ENCODE measurements at regions not wholly inside any gene's neighbourhood (a gene's known extent, or its start where the extent isn't known, plus 50 kb on each side); places are given as distances from the start of the nearest gene placed in this dataset.

DNA sequence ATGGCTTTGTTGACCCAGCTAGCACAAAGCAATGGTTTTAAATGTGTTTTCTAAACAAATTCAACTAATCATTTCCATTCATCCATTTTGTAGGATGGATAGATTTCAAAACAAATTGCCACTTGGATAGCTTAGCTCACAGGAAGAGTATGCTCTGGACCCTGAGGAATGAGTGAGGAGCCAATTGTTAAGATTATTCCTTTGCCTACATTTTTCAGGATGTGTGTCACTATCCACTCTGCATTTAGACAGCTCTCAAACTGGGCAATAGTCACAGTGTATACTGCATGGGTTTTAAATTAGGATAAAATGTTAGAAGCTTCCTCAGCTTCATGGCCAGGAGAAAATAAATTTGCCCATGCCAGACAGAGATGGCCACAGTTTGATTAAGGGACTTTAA, 605.6 kb upstream of the TEX47 start:
- Mint-ChIP-seq H3K27ac (no peak overlapping the region), H3K4me1 (ENCODE audit: low read depth) (no peaks in the 10 kb centered on the region), H3K9me3 (no peaks in the 10 kb centered on the region), H3K27me3 (ENCODE audit: low read depth) (no peaks in the 10 kb centered on the region), H3K4me3 (no peak overlapping the region), H3K36me3 (ENCODE audit: low read depth) (no peaks in the 10 kb centered on the region)
- no peak for DNase-seq (ENCODE audit: low spot score)

DNA sequence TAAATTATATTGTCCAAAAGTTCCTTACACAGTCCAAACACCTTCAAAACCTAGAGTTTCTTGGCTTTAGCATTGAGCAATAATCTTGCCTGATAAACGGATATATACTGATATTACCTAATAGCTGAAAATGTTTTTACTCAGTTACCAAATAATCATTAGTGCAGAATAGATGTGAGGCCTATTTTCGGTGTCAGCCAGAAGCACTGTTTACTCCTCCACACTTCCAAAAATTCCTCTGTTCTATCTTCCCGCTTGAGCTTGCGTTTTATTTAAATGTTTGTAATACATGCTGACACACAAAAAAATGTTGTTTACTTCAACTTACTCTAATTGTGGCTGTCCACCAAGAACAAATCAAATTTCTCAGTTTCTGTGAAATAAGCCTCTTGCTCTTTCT, 606.2 kb upstream of the TEX47 start:
- DNase-seq (ENCODE audit: low spot score): no peak
- no peak overlapping the region for H3K4me3 Mint-ChIP-seq
- no peaks in the 10 kb centered on the region for H3K9me3 Mint-ChIP-seq
- no peak overlapping the region for H3K27ac Mint-ChIP-seq
- no peaks in the 10 kb centered on the region for H3K27me3 Mint-ChIP-seq (ENCODE audit: low read depth)
- H3K36me3 Mint-ChIP-seq (ENCODE audit: low read depth): no peaks in the 10 kb centered on the region
- no peaks in the 10 kb centered on the region for H3K4me1 Mint-ChIP-seq (ENCODE audit: low read depth)

DNA sequence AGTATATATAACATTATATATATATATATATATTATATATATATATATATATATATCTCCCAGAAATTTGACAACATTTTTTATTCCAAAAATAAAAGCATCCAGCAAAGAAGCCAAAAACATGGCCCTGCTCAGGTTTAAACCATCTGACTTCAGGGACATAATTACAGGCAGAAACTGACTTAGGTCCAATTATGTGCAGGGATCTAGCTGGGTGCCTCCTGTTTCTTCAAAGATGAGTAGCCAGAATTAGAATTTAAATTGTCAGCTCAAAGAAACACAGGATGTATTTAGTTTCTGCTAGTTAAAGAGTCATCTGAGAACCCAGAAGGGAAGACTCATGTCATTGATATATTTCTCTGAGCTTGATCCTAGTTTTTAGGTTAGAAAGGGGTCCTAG, 656.4 kb upstream of the TEX47 start:
- Mint-ChIP-seq H3K4me1 (ENCODE audit: low read depth) (no peaks in the 10 kb centered on the region), H3K9me3 (no peaks in the 10 kb centered on the region), H3K36me3 (ENCODE audit: low read depth) (no peaks in the 10 kb centered on the region), H3K27me3 (ENCODE audit: low read depth) (no peaks in the 10 kb centered on the region), H3K27ac (no peak overlapping the region), H3K4me3 (no peak overlapping the region)
- no peak for DNase-seq (ENCODE audit: low spot score)

DNA sequence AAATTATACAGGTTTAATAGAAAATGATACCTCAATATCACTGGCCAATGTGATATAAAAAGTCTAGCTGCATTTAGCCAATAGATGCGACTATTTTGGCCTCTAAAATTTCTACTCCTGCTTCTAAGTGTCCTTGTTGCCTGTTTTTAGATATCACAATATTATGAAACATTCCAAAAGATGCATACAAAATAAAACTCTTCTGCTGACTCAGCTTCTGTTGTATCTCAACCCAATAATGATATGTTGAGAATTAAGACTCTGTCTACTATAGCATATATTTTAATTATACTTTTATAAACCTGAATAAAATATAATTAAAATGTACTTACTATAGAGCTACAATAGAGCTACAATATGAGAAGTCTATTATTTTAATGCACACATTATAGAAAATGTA, 661.0 kb upstream of the TEX47 start:
- no peaks in the 10 kb centered on the region for H3K4me1 Mint-ChIP-seq (ENCODE audit: low read depth)
- no peak overlapping the region for H3K27ac Mint-ChIP-seq
- H3K9me3 Mint-ChIP-seq: no peaks in the 10 kb centered on the region

DNA sequence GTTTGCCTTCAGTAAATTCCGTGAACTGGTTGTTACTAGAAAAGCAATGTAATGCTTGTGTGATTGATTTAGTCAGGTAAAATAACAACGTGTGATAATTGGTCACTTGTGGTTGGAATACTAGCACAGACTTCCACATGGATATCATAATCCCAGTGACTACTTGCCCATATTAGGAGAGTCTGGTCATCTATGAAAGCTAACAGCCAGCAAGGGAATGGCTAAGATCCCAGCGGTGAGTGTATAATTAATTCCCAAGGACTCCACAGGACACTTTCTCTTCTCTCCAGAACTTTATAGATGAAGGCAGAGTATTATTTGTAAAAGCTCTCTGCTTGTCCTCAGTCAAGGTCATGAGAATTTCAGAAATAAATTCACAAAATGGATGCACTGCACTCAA, 662.6 kb upstream of the TEX47 start:
- Mint-ChIP-seq H3K36me3 (ENCODE audit: low read depth) (no peaks in the 10 kb centered on the region), H3K4me1 (ENCODE audit: low read depth) (no peaks in the 10 kb centered on the region), H3K4me3 (no peak overlapping the region), H3K9me3 (no peaks in the 10 kb centered on the region), H3K27ac (no peak overlapping the region), H3K27me3 (ENCODE audit: low read depth) (no peaks in the 10 kb centered on the region)
- DNase-seq (ENCODE audit: low spot score): no peak

More for the DNA sequence above, 661.0 kb upstream of the TEX47 start:
- Mint-ChIP-seq H3K4me3 (no peak overlapping the region), H3K36me3 (ENCODE audit: low read depth) (no peaks in the 10 kb centered on the region), H3K27me3 (ENCODE audit: low read depth) (no peaks in the 10 kb centered on the region)
- DNase-seq (ENCODE audit: low spot score): no peak

DNA sequence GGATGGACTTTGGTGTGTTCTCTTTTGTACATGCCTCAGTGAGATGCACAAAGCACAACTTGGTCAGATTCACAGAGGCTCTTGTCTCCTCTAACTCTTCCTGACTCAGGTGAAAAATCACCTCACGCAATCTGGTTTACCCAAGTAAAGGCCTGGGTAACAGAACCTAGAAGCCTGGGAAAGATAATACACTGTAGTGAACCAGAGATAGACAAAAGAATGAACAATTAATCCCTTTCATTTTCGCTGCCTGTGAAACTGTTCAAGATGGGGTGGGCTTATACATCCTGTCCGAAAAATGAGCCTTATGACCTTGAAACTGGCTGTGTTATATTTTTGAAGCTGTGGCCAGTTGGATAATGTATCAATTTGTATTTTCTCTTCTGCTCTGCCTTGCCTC, 678.9 kb upstream of the TEX47 start:
- H3K27me3 Mint-ChIP-seq (ENCODE audit: low read depth): no peaks in the 10 kb centered on the region
- H3K4me1 Mint-ChIP-seq (ENCODE audit: low read depth): no peaks in the 10 kb centered on the region
- H3K4me3 Mint-ChIP-seq: no peak overlapping the region
- H3K36me3 Mint-ChIP-seq (ENCODE audit: low read depth): no peaks in the 10 kb centered on the region
- no peak overlapping the region for H3K27ac Mint-ChIP-seq
- DNase-seq (ENCODE audit: low spot score): no peak
- H3K9me3 Mint-ChIP-seq: peaks cover 11% of the 10 kb centered on the region

DNA sequence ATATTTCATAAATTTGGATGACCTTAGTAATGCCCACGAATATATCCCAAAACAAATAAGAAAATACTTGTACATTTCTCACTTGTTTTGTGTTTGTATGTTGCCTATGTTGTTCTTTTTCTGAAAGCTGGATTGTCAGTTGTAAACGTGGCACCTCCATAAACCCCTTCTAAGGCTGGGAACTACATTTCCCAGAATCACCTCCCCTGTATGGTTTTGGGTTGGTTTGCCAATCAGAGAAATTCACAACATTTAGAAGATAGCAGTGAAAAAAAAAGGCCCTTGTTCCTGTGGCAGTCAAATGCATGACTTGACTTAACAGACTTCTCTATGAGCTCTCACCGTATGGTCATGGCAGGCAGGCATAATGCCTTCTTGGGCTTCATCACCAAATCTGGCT, 676.3 kb upstream of the STEAP1 start:
- Mint-ChIP-seq H3K36me3 (ENCODE audit: low read depth) (no peaks in the 10 kb centered on the region), H3K9me3 (no peaks in the 10 kb centered on the region), H3K4me1 (ENCODE audit: low read depth) (no peaks in the 10 kb centered on the region), H3K4me3 (no peak overlapping the region), H3K27me3 (ENCODE audit: low read depth) (no peaks in the 10 kb centered on the region), H3K27ac (no peak overlapping the region)
- DNase-seq (ENCODE audit: low spot score): no peak

DNA sequence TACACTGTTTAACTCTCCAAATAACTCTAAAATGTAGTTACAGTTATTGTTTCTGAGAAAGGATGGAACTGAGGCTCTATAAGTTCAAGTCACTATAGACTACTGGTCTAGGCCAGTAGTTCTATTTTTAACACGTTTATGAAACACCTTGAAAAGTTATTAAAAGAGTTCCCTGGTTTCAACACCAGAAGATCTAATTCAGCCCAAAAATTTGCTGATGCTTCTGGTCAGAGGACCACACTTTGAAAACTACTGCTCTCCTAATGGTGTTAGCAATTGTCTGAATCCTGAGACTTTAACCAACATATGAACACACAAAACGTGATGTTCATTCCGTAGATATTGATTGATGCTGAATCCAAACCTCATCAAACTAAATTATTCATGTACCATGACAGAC, 658.6 kb upstream of the STEAP1 start:
- DNase-seq (ENCODE audit: low spot score): no peak
- Mint-ChIP-seq H3K27ac (no peak overlapping the region), H3K4me1 (ENCODE audit: low read depth) (no peaks in the 10 kb centered on the region), H3K9me3 (no peaks in the 10 kb centered on the region), H3K27me3 (ENCODE audit: low read depth) (no peaks in the 10 kb centered on the region), H3K36me3 (ENCODE audit: low read depth) (no peaks in the 10 kb centered on the region), H3K4me3 (no peak overlapping the region)

DNA sequence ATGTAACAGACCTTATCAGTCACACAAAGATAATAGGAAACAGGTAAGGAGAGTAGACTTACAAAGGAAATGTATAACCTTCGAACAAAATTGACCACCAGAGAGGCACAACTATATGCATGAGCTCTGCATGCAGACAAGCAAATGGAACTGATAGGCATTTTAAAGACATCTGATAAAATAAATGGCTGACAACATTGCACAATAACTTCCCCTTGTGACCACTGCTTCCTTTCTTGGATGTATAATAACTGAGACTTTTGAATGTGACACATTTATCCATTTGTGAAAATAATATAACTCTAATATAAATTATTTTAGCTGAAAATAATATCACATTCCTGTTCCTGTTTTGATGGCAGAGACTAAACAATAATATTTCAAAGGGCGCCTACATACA, 654.2 kb upstream of the STEAP1 start:
- no peaks in the 10 kb centered on the region for H3K4me1 Mint-ChIP-seq (ENCODE audit: low read depth)
- DNase-seq (ENCODE audit: low spot score): no peak
- H3K4me3 Mint-ChIP-seq: no peak overlapping the region
- no peaks in the 10 kb centered on the region for H3K9me3 Mint-ChIP-seq
- H3K36me3 Mint-ChIP-seq (ENCODE audit: low read depth): no peaks in the 10 kb centered on the region
- H3K27me3 Mint-ChIP-seq (ENCODE audit: low read depth): no peaks in the 10 kb centered on the region
- H3K27ac Mint-ChIP-seq: no peak overlapping the region

DNA sequence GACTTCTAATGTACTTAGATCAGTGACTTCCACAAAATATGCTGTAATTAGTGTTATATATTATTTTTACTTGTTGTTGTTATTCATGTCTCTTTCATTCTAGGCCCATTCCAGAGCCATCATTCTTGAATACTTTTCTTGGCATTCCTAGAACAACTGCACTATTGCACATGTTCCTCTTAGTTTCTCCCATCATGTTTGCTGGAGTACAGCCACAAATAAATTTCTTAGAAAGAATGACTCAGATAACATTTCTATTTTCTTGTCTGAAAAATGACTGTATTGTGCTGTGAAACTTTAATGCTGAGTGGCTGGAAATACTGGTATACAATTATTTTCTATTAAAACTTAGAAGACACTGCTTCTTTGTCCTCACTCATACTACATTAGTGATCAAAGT, 651.0 kb upstream of the STEAP1 start:
- no peak overlapping the region for H3K4me3 Mint-ChIP-seq
- no peak overlapping the region for H3K27ac Mint-ChIP-seq
- H3K27me3 Mint-ChIP-seq (ENCODE audit: low read depth): no peaks in the 10 kb centered on the region
- H3K4me1 Mint-ChIP-seq (ENCODE audit: low read depth): no peaks in the 10 kb centered on the region
- DNase-seq (ENCODE audit: low spot score): no peak
- H3K9me3 Mint-ChIP-seq: peaks cover 2% of the 10 kb centered on the region
- no peaks in the 10 kb centered on the region for H3K36me3 Mint-ChIP-seq (ENCODE audit: low read depth)

DNA sequence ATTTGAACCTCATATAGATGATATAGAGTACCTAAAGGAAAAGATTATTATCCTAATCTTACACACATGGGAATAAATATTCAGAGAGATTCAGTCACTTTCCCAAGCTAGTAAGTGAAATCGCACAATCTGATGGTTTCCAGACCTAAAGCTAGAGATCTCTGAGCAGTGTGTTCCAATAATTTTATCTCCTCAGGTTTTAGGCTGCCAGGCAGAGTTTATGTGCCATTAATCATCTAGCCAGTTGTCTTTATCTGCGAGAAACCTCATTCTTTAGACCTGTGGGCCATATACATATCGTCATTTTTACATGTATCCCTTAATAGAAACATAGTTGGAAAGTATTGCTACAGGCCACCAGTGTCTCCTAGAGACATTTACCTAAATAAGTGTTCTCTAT, 647.2 kb upstream of the STEAP1 start:
- no peaks in the 10 kb centered on the region for H3K36me3 Mint-ChIP-seq (ENCODE audit: low read depth)
- H3K27ac Mint-ChIP-seq: no peak overlapping the region
- peaks cover 2% of the 10 kb centered on the region for H3K9me3 Mint-ChIP-seq
- no peaks in the 10 kb centered on the region for H3K27me3 Mint-ChIP-seq (ENCODE audit: low read depth)
- H3K4me3 Mint-ChIP-seq: no peak overlapping the region
- no peak for DNase-seq (ENCODE audit: low spot score)
- H3K4me1 Mint-ChIP-seq (ENCODE audit: low read depth): no peaks in the 10 kb centered on the region

DNA sequence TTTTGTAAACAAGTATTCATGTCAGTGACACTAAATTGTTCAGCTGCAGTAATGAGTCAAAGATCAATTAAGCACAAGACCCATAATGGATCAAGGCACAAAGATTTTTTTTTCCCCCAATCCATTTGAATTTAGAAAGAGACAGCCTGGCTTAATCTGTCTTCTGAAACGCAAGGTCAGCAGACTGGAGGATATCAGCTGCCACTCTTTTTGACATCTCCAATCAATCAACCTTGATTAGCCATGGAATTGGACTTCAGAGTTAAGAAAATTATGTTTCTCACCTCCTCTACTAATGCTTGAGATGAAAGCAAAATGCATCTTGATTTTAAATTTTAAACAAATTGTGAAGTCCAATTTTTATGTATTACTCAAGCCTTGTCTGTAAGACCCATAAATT, 642.4 kb upstream of the STEAP1 start:
- H3K36me3 Mint-ChIP-seq (ENCODE audit: low read depth): no peaks in the 10 kb centered on the region
- H3K4me1 Mint-ChIP-seq (ENCODE audit: low read depth): no peaks in the 10 kb centered on the region
- H3K27me3 Mint-ChIP-seq (ENCODE audit: low read depth): no peaks in the 10 kb centered on the region
- no peak overlapping the region for H3K27ac Mint-ChIP-seq
- peaks cover 2% of the 10 kb centered on the region for H3K9me3 Mint-ChIP-seq
- no peak overlapping the region for H3K4me3 Mint-ChIP-seq
- DNase-seq (ENCODE audit: low spot score): no peak

DNA sequence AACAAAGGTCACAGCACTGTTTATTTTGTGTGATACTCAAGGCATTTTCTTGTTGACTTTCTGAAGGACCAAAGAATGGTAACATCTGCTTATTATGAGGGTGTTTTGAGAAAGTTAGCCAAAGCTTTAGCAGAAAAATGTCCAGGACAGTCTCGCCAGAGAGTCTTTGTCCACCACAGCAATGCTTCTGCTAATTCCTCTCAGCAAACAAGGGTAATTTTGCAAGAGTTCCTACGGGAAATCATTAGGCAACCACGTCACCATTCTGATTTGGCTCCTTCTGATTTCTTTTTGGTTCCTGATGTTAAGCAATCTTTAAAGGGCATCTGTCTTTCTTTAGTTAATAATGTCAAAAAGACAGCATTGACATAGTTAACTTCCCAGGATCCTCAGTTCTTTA, 639.3 kb upstream of the STEAP1 start:
- Mint-ChIP-seq H3K4me3 (no peak overlapping the region), H3K27me3 (ENCODE audit: low read depth) (no peaks in the 10 kb centered on the region), H3K9me3 (no peaks in the 10 kb centered on the region), H3K4me1 (ENCODE audit: low read depth) (no peaks in the 10 kb centered on the region), H3K36me3 (ENCODE audit: low read depth) (no peaks in the 10 kb centered on the region), H3K27ac (no peak overlapping the region)
- no peak for DNase-seq (ENCODE audit: low spot score)

DNA sequence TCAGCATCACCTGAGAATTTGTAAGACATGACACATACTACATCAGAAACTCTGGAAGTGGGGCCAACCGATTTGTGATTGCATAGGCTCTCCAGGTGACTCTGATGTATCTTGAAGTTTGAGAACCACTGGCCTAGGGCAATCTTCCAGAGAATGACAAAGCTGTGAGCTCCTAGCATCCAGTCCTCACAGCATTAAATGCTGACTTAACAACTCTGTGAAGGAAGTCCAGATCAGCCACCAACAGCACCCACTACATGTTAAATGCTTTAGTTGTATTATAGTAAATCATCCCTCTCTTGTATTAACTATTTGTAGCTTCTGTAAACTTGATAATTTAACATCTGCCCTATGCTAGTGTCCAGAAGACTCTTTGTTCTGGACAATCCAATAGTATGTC, 636.5 kb upstream of the STEAP1 start:
- Mint-ChIP-seq H3K4me1 (ENCODE audit: low read depth) (no peaks in the 10 kb centered on the region), H3K27me3 (ENCODE audit: low read depth) (no peaks in the 10 kb centered on the region), H3K36me3 (ENCODE audit: low read depth) (no peaks in the 10 kb centered on the region), H3K9me3 (no peaks in the 10 kb centered on the region), H3K27ac (no peak overlapping the region), H3K4me3 (no peak overlapping the region)
- DNase-seq (ENCODE audit: low spot score): no peak

DNA sequence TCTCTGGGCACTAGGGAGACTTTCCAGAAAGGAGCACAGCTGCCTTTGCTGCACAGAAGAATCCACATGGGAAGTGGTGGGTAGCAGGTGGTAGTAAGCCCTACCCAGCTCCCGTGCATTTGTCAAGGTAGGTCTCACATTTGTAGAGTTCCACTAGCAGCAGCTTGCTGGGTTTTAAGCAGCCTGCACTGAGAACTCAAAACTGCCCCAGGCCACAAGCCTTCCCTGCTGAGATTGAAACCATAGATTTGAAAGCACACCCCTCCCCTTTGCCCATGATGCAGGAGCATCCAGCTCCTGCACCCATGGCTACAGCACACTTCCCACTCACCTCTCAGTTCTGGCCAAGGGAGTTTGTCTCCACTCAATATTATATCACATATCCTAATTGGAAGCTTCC, 604.5 kb upstream of the STEAP1 start:
- Mint-ChIP-seq H3K27me3 (ENCODE audit: low read depth) (peaks cover 2% of the 10 kb centered on the region), H3K36me3 (ENCODE audit: low read depth) (no peaks in the 10 kb centered on the region), H3K27ac (no peak overlapping the region), H3K4me1 (ENCODE audit: low read depth) (no peaks in the 10 kb centered on the region), H3K9me3 (peaks cover 4% of the 10 kb centered on the region), H3K4me3 (no peak overlapping the region)
- DNase-seq (ENCODE audit: low spot score): no peak

DNA sequence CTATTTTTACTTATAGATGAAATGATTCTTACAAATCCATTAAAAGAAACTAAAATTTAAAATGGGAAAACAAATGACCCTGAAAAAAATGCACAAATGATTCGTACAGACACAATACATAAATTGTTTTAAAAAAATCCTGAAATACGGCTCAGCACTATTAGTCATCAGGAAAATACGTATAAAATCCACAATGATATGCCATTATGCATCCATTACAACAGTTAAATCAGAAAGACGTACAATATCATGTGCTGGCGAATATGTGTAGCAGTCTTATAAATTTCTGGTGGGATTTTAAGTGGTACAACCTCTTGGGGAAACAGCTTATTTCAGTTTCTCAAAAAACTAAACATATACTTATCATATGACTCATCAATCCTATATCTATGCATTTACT, 600.1 kb upstream of the STEAP1 start:
- Mint-ChIP-seq H3K27me3 (ENCODE audit: low read depth) (peaks cover 2% of the 10 kb centered on the region), H3K9me3 (no peaks in the 10 kb centered on the region), H3K4me1 (ENCODE audit: low read depth) (no peaks in the 10 kb centered on the region), H3K27ac (no peak overlapping the region), H3K4me3 (no peak overlapping the region), H3K36me3 (ENCODE audit: low read depth) (no peaks in the 10 kb centered on the region)
- DNase-seq (ENCODE audit: low spot score): no peak

All from T-helper 2 cell treated with Interferon-gamma antibody and Interleukin-4, amounts not matched to agents 5 μg/mL and 100 μg/mL, for 36 hours (primary cell).